Activated CD8-positive, alpha-beta memory T cell treated with anti-CD3 and anti-CD28 coated beads, Interleukin-2, amount 10 ng/mL, durations not matched to agents 7 days and 5 days (primary cell): ENCODE measurements at regions not wholly inside any gene's neighbourhood (a gene's known extent, or its start where the extent isn't known, plus 50 kb on each side); places are given as distances from the start of the nearest gene placed in this dataset.
"Not testable (repeated sequence)": the region's sequence is repeated elsewhere in the genome, so short reads cannot be mapped to it uniquely, and the experiment has no call there.

Source experiments
- ATAC-seq: fragments of 150-1000 bp; cut with Tn5 transposase; one replicate; pipeline ENCODE4 v1.10.0; 2021; ENCODE audit warnings: moderate library complexity
- CTCF ChIA-PET: fragments of 350-600 bp; sonication (Branson Sonifier 250); formaldehyde crosslinking; loops from one replicate; lab custom pipeline; 2021; ENCODE audit warnings: antibody characterized with exemption; lab: Charles Lee
- DNase-seq: peaks from one replicate; pipeline ENCODE4 v3.0.0-alpha.2; 2020
- H3K27ac Mint-ChIP-seq: one replicate; pipeline ENCODE4 v1.8.0; 2021; ENCODE audit warnings: mild to moderate bottlenecking, mixed read lengths
- H3K27me3 Mint-ChIP-seq: one replicate; pipeline ENCODE4 v1.8.0; 2021; ENCODE audit warnings: mixed read lengths
- H3K36me3 Mint-ChIP-seq: one replicate; pipeline ENCODE4 v1.8.0; 2021; ENCODE audit warnings: mild to moderate bottlenecking, mixed read lengths
- H3K4me1 Mint-ChIP-seq: one replicate; pipeline ENCODE4 v1.8.0; 2021; ENCODE audit warnings: mixed read lengths
- H3K4me3 Mint-ChIP-seq: one replicate; pipeline ENCODE4 v1.8.0; 2021; ENCODE audit warnings: mild to moderate bottlenecking, moderate library complexity, mixed read lengths
- H3K9me3 Mint-ChIP-seq: one replicate; pipeline ENCODE4 v1.8.0; 2022; ENCODE audit warnings: low read depth, mixed read lengths

- Mint-ChIP-seq H3K4me3 (no peak overlapping the region), H3K4me1 (no peaks in the 10 kb centered on the region), H3K9me3 (no peaks in the 10 kb centered on the region), H3K27me3 (peaks cover 31% of the 10 kb centered on the region), H3K36me3 (peaks cover 6% of the 10 kb centered on the region), H3K27ac (no peak overlapping the region)
- no peak for ATAC-seq
- no peak for DNase-seq
- CTCF ChIA-PET, result no interaction called here
Observed at GRCh38 chr6:135616655-135617054, 119.1 kb upstream of the AHI1 start.

- Mint-ChIP-seq H3K36me3 (peaks cover 8% of the 10 kb centered on the region), H3K27ac (no peak overlapping the region), H3K4me3 (no peak overlapping the region), H3K4me1 (peaks cover 1% of the 10 kb centered on the region), H3K9me3 (peaks cover 2% of the 10 kb centered on the region), H3K27me3 (peaks cover 27% of the 10 kb centered on the region)
- ATAC-seq, result no peak
- CTCF ChIA-PET, result no interaction called here
- DNase-seq, result no peak
Observed at GRCh38 chr6:135617222-135617621, 119.7 kb upstream of the AHI1 start.

GRCh38 chr6:135622081-135622480, 124.5 kb upstream of the AHI1 start:
- H3K27ac Mint-ChIP-seq, result no peak overlapping the region
- DNase-seq (no peak), ATAC-seq (no peak)
- H3K36me3 Mint-ChIP-seq, result peaks cover 35% of the 10 kb centered on the region
- CTCF ChIA-PET, result interaction anchor here (0.7 kb wide), 1 partner anchor 597 kb away, joined by 3 read pairs; no protein-coding TSS in a partner anchor
- H3K4me3 Mint-ChIP-seq, result no peak overlapping the region
- H3K9me3 Mint-ChIP-seq, result peaks cover 14% of the 10 kb centered on the region
- peaks cover under 1% of the 10 kb centered on the region for H3K27me3 Mint-ChIP-seq
- peaks cover 31% of the 10 kb centered on the region for H3K4me1 Mint-ChIP-seq

DNA sequence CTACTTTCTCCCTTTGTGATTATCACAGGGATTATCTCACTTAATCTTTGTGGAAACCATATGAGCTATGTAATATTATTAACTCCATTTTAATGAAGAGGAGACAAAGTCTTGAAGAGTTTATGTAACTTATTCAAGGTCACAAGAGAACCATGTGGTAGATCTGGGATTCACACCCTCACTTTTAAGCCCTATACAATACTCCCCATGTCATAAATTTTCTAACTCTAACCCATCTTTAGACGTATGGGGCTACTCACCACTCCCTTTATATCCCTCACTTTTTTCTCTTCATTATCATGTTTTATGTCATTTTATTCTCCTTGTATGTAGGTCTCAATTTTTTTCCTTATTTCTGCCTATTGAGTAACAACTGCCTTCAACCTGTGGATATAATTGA, 126.4 kb upstream of the AHI1 start:
- Mint-ChIP-seq H3K4me3 (no peak overlapping the region), H3K4me1 (peaks cover 34% of the 10 kb centered on the region), H3K27me3 (no peaks in the 10 kb centered on the region), H3K36me3 (peaks cover 41% of the 10 kb centered on the region), H3K27ac (peak overlapping the region; percentile 88), H3K9me3 (peaks cover 14% of the 10 kb centered on the region)
- ATAC-seq (peak; percentile 29), DNase-seq (no peak)
- CTCF ChIA-PET, result interaction anchor here (1.4 to 2.0 kb wide), 5 partner anchors 12 to 88 kb away, joined by 3 to 16 read pairs (median 4); no protein-coding TSS in a partner anchor

GRCh38 chr6:135624402-135625295, 127.1 kb upstream of the AHI1 start:
- ATAC-seq (peak; percentile 87), DNase-seq (peak; percentile 46)
- Mint-ChIP-seq H3K36me3 (peaks cover 40% of the 10 kb centered on the region), H3K9me3 (peaks cover 14% of the 10 kb centered on the region), H3K4me3 (no peak overlapping the region), H3K27ac (peak overlapping the region; percentile 88), H3K27me3 (no peaks in the 10 kb centered on the region), H3K4me1 (peaks cover 34% of the 10 kb centered on the region)
- CTCF ChIA-PET, result interaction anchor here (0.6 to 2.0 kb wide), 6 partner anchors 10 to 1493 kb away, joined by 3 to 16 read pairs (median 4); no protein-coding TSS in a partner anchor

GRCh38 chr6:135626001-135626400, 128.5 kb upstream of the AHI1 start:
- ATAC-seq, H3K4me3 Mint-ChIP-seq, CTCF ChIA-PET, H3K27ac Mint-ChIP-seq, H3K27me3 Mint-ChIP-seq, DNase-seq: not testable (repeated sequence)
- peaks cover 38% of the 10 kb centered on the region for H3K4me1 Mint-ChIP-seq
- peaks cover 14% of the 10 kb centered on the region for H3K9me3 Mint-ChIP-seq
- H3K36me3 Mint-ChIP-seq, result peaks cover 37% of the 10 kb centered on the region

DNA sequence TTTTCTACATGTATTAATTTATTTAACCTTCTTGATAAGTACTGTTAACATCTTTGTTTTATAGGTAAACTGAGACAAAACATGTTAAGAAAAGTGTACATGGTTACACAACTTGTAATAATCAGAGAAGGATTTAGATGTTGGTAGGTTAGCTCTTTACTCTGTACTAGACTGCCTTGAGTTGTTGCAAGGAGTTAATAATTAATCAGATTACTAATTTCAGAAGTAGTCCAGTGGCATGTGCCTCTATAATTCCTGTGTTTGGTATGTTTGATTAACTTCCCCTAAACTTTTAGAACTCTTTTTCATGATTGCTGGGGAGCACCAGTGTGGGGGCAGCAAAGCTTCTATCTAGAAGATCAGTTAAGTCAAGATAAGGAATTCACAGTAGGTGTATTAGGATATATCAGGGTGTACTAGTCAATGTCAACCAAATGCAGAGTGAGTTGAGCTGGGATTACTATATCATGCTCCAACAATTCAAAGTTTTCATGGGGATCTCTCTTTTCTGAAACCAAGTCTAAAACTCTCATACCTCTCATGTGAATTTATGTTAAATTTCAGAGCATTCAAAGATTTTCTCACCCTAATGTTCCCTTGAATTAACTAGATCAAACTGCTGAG, 129.7 kb upstream of the AHI1 start:
- Mint-ChIP-seq H3K4me3 (no peak overlapping the region), H3K27ac (no peak overlapping the region), H3K27me3 (peaks cover 2% of the 10 kb centered on the region), H3K36me3 (peaks cover 35% of the 10 kb centered on the region), H3K4me1 (peaks cover 39% of the 10 kb centered on the region), H3K9me3 (peaks cover 13% of the 10 kb centered on the region)
- ATAC-seq, result no peak
- CTCF ChIA-PET, result no interaction called here
- DNase-seq, result no peak

DNA sequence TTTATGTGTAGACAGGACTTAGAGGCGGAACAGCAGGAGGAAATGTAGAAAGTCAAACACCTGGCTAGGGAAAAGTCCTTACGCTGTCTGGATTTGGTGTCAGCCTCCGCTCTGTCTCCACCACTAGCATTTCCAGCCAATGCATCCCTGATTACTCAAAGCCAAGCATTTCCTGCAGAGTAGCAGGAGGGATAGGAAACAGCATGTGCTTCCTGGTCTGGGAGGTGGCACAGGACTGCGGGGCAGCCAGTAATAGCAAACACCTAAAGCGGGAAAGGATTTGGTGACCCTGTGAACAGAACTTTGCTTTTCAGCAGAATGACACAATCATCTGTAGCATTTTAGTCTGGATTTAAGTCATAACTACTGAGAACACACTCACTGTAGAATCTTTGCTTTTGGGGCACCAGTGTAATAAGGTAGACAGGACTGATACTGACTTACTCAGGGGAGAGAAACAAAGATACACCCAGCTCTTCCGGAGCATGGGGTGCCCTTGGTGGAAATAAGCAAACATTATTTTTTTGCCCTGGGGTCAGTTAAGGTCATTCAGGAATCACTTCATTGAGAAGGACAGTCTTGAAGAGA, 133.3 kb upstream of the AHI1 start:
- H3K27me3 Mint-ChIP-seq, result peaks cover 13% of the 10 kb centered on the region
- peaks cover 16% of the 10 kb centered on the region for H3K36me3 Mint-ChIP-seq
- no peak overlapping the region for H3K27ac Mint-ChIP-seq
- no peak for DNase-seq
- peak; percentile 55 for ATAC-seq
- H3K4me3 Mint-ChIP-seq, result no peak overlapping the region
- peaks cover 4% of the 10 kb centered on the region for H3K9me3 Mint-ChIP-seq
- H3K4me1 Mint-ChIP-seq, result peaks cover 13% of the 10 kb centered on the region
- CTCF ChIA-PET, result no interaction called here

- Mint-ChIP-seq H3K36me3 (peaks cover 13% of the 10 kb centered on the region), H3K27ac (no peak overlapping the region), H3K4me3 (no peak overlapping the region), H3K9me3 (no peaks in the 10 kb centered on the region), H3K27me3 (peaks cover 17% of the 10 kb centered on the region), H3K4me1 (peaks cover 9% of the 10 kb centered on the region)
- ATAC-seq (no peak), DNase-seq (no peak)
- CTCF ChIA-PET, result no interaction called here
Observed at GRCh38 chr6:135631821-135632220, 134.3 kb upstream of the AHI1 start.

GRCh38 chr6:135633573-135633972, 136.0 kb upstream of the AHI1 start:
- no peaks in the 10 kb centered on the region for H3K9me3 Mint-ChIP-seq
- H3K36me3 Mint-ChIP-seq, result peaks cover 13% of the 10 kb centered on the region
- no peak overlapping the region for H3K27ac Mint-ChIP-seq
- ATAC-seq, result no peak
- DNase-seq, result no peak
- CTCF ChIA-PET, result no interaction called here
- peaks cover 14% of the 10 kb centered on the region for H3K4me1 Mint-ChIP-seq
- H3K27me3 Mint-ChIP-seq, result peaks cover 20% of the 10 kb centered on the region
- H3K4me3 Mint-ChIP-seq, result no peak overlapping the region

GRCh38 chr6:135637701-135638100, 140.2 kb upstream of the AHI1 start:
- CTCF ChIA-PET, result no interaction called here
- ATAC-seq (no peak), DNase-seq (no peak)
- Mint-ChIP-seq H3K36me3 (peaks cover 23% of the 10 kb centered on the region), H3K27ac (no peak overlapping the region), H3K4me1 (peaks cover 26% of the 10 kb centered on the region), H3K27me3 (peaks cover 16% of the 10 kb centered on the region), H3K4me3 (no peak overlapping the region), H3K9me3 (peaks cover 2% of the 10 kb centered on the region)

GRCh38 chr6:135638108-135638507, 140.6 kb upstream of the AHI1 start:
- DNase-seq (no peak), ATAC-seq (no peak)
- Mint-ChIP-seq H3K4me1 (peaks cover 30% of the 10 kb centered on the region), H3K27ac (peak overlapping the region; percentile 11), H3K27me3 (peaks cover 16% of the 10 kb centered on the region), H3K36me3 (peaks cover 27% of the 10 kb centered on the region), H3K9me3 (peaks cover 2% of the 10 kb centered on the region), H3K4me3 (no peak overlapping the region)
- CTCF ChIA-PET, result no interaction called here

GRCh38 chr6:135640048-135640447, 142.5 kb upstream of the AHI1 start:
- CTCF ChIA-PET, result no interaction called here
- peaks cover 6% of the 10 kb centered on the region for H3K9me3 Mint-ChIP-seq
- H3K4me3 Mint-ChIP-seq, result no peak overlapping the region
- H3K27me3 Mint-ChIP-seq, result peaks cover 7% of the 10 kb centered on the region
- H3K27ac Mint-ChIP-seq, result no peak overlapping the region
- peaks cover 38% of the 10 kb centered on the region for H3K4me1 Mint-ChIP-seq
- no peak for ATAC-seq
- DNase-seq, result no peak
- peaks cover 35% of the 10 kb centered on the region for H3K36me3 Mint-ChIP-seq
